DOHH2 (cell line): ENCODE measurements at regions not wholly inside any gene's neighbourhood (a gene's known extent, or its start where the extent isn't known, plus 50 kb on each side); places are given as distances from the start of the nearest gene placed in this dataset.

ENCODE experiments used
- CTCF ChIP-seq: fragments of 200-600 bp; sonication (generic); IDR thresholded peaks from one replicate; pipeline ENCODE4 v1.5.1; 2014; ENCODE audit warnings: antibody characterized with exemption, mild to moderate bottlenecking, low read depth, low read length; ENCODE audit not compliant: poor library complexity, severe bottlenecking
- EZH2phosphoT487 ChIP-seq: fragments of 200-600 bp; sonication (generic); IDR thresholded peaks from 2 replicates; pipeline ENCODE4 v1.6.1; 2017; ENCODE audit warnings: borderline replicate concordance, mild to moderate bottlenecking, antibody characterized with exemption, low read length, moderate library complexity, mixed read lengths

DNA sequence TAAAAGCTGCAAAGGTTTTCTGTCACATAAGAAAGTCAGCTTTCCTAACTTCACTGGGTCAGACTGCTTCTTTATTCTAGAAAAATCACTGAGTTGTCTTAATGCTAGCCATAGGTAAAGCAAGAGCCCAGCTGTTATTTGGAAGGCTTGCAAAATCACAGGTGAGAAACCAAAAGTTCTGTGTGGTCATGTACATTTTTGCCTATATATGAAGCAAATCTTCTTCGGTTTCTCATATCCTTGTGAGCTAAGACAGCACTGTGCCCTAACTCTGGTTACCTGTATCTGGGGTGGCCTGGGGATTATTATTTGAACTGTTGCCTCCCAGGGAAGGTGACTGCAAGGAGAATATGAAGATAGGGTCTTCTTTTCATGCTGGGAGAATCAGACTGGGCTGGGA lies 444.9 kb upstream of the CLINT1 start:
- TF ChIP-seq CTCF (no peak), EZH2phosphoT487 (no peak)
